ENCODE measurements at regions not wholly inside any gene's neighbourhood (a gene's known extent, or its start where the extent isn't known, plus 50 kb on each side); places are given as distances from the start of the nearest gene placed in this dataset.

- TF ChIP-seq CTCF (conservative IDR thresholded peaks at IDR 0.05) (no peak), EZH2 (IDR thresholded peaks at IDR 0.05; ENCODE audit: low read depth) (no peak)
Measured at GRCh38 chr12:54716261-54716660, 68.1 kb upstream of the DCD start.
